GM12872 (cell line): ENCODE measurements at regions not wholly inside any gene's neighbourhood (a gene's known extent, or its start where the extent isn't known, plus 50 kb on each side); places are given as distances from the start of the nearest gene placed in this dataset.

Experiments used
- TF ChIP-seq, protein P1 (sequence below): IDR thresholded peaks from 3 replicates; pipeline ENCODE4 v1.5.1; 2011; ENCODE audit warnings: low read depth, mild to moderate bottlenecking, low read length, moderate library complexity; ENCODE audit not compliant: insufficient read depth

DNA sequence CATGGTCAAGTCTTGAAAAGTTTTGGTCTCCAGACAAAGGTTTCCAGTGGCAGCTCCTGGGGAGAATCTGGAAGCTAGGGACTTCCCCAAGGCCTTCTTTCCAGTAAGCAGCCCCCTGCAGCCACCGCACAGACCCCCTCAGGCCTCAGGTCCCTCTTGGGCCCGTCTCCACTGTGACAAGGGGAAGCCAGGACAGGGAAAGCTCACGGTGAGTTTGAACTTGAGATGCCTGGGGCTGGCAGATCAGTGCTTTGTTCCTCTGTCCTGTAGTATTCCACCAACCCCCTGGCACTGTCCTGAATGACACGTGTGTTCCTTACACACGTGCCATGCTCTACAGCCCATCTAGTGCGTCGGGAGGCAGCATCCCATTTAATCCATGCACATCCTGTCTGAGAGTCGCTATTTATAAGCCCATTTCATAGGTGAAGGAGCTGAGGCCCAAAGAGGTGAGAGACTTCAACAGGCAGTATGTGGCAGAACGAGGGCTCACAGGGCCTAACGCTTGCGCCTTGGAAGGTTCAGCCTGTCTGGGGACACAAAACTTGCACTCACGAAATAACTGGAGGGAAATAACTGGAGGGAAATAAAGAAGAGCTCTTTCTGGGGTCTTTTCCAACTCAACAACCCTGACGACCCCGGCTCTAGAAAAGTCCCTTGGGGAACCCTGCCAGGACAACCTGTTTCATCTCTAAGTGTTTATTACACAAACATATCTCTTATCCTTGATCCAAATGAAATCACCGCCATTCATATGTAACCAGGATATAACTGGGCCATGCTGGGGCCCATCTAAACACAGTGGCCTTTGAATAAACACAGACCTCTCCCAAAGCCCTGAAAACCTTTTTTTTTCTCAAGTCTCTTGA, 123.0 kb downstream of the BANF2 start:
- TF ChIP-seq, protein P1, sequence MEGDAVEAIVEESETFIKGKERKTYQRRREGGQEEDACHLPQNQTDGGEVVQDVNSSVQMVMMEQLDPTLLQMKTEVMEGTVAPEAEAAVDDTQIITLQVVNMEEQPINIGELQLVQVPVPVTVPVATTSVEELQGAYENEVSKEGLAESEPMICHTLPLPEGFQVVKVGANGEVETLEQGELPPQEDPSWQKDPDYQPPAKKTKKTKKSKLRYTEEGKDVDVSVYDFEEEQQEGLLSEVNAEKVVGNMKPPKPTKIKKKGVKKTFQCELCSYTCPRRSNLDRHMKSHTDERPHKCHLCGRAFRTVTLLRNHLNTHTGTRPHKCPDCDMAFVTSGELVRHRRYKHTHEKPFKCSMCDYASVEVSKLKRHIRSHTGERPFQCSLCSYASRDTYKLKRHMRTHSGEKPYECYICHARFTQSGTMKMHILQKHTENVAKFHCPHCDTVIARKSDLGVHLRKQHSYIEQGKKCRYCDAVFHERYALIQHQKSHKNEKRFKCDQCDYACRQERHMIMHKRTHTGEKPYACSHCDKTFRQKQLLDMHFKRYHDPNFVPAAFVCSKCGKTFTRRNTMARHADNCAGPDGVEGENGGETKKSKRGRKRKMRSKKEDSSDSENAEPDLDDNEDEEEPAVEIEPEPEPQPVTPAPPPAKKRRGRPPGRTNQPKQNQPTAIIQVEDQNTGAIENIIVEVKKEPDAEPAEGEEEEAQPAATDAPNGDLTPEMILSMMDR = no peak

DNA sequence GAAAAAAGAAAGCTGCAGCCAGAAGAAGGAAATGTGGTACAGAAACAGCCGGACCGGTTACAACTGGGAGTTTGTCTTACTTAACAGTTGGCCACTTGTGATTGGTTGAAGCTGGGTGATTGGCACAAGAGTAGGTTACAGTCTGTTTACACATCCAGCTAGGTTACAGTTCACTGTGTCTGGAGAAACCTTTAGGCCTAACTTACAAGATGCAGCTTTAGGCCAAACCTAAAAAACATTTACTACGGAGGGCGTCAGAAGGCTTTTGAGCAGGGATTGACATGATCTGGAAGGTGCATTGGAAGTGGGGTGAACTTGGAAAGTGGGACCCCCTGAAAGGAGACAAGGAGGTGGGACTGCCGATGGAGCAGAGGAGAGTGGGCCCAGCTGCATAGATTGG, 122.3 kb downstream of the BANF2 start:
- TF ChIP-seq, protein P1 = no peak

DNA sequence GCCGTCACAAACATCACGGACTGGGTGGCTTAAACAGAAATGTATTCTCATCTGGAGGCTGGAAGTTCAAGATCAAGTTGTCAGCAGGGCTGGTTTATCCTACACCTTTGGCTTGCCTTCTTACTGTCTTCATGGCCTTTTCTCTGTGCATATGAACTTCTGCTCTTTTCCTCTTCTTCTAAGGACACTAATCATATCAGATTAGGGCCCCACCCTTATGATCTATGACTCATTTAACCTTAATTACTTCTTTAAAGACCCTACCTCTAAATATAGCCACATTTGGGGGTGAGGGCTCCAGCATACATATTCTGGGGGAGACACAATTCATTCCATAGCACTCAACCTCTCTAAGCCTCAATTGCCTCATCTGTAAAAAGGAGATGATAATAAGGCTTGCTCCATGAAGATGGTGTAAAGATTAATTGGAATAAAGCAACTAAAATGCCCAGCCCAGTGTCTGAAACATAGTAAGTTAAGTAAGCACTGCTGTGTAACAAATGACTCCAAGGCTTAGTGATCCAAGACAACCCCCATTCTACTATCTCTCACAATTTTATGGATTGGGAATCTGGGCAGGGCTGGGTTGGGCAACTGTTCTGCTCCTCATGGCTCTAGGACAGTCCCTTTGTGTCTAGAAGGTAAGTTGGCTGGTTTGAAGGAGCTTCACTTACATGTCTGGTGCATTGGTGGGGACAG, 119.8 kb downstream of the BANF2 start:
- TF ChIP-seq, protein P1 = no peak

DNA sequence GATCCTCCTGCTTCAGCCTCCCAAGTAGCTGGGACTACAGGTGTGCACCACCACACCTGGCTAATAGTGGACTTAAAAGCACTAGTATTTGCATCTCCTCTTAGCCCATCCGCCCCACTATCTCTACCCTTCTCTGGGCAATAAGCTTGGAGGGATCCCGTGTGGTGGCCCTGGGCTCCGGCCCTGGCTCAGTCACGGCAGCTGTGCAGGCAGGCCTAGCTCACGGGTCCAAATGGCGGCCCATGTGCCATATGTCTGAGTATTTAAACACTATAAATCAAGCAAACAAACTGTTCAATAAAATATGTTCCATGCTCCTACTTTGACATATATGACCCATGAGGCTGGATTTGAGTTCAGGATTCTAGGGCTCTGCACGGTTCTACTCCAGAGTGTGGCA, 118.4 kb downstream of the BANF2 start:
- TF ChIP-seq, protein P1 = no peak

DNA sequence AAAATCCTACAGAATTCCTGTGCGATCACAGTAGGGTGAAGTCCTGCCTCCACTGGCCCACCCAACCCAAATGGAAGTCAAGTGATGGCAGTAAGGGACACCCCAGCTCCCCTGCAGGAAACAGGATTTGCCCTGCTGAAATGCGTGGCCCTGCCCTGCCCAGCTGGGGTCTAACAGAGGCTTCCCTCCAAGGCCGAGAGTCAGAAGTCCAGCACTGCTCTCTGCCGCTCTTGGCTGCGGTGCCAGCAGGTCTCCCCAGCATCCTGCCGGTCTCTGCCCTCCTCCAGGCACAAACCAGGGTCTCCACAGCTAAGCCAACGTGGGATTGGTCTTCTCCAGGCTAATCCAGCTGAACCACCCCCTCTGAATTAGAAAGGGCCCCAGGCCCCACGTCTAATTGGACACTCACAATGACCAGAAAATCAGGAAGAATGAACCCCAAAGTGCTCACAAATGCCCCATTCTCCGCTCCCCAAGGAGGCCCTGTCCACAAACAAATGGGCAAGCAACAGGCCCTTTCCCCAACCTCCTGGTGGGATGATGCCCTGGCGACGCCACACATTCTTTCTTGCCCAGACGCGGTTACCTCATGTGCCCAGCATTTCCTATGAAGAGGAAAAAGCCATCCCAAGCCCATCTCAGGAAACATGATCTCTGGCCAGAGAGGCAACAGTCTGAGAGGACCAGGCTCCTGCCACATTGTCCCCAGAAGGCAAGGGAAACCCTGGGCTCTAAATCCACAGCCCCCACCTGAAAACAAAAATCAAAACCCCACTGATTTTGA, 117.2 kb downstream of the BANF2 start:
- TF ChIP-seq, protein P1 = no peak

DNA sequence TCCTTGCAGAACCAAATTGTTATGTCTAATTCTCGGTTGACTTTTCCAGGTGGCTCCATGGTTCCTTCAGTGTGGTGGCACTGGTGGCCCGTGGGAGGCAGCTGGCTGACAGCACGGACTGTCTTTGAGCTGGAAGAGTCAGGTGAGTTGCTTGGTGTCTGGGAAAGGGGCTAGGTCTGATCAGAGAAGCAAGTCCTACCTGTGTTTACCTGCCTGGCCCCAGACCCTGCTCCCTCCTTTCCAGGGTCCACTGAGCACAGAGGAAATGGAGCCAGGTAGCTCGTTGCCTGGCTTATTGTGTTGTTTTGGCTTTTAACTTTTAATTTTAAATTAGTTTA, 111.8 kb downstream of the BANF2 start:
- TF ChIP-seq, protein P1 = no peak

DNA sequence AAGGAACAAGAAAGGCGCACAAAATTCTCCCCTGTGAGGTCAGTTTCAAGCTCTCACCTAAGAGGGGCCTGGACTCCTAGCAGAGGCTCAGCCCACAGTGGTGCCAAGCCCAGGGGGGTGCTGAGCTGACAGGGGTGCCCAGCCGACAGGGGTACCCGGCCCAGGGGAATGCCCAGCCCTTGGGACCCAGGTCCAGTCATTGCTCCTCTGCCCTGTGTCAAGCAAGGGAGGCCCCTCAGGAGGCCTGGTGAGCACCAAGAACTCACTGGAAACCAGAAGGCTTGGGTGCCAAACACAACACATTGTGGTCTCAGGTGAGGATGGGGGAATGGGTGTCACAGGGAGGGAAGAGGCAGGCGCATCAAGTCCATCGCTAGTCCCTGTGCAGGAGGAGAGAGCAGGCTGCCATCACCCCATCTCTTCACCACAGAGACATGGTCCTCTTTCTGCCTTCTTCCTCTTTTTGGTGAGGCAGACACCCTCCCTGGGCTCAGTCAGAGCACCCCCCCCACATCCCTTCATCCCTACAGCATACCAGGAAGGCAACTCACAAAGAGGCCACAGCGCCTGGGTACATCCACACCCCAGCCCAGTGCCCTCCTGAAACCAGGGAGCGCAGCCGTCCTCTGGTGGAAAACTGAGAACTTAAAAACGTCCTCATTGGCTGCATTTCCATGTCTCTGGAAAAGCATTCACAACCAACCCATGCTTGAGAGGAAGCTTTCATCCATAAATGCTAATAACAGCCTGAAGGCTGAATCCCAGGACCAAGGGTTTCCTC, 111.3 kb downstream of the BANF2 start:
- TF ChIP-seq, protein P1 = no peak
